ENCODE measurements at regions not wholly inside any gene's neighbourhood (a gene's known extent, or its start where the extent isn't known, plus 50 kb on each side); places are given as distances from the start of the nearest gene placed in this dataset.

DNA sequence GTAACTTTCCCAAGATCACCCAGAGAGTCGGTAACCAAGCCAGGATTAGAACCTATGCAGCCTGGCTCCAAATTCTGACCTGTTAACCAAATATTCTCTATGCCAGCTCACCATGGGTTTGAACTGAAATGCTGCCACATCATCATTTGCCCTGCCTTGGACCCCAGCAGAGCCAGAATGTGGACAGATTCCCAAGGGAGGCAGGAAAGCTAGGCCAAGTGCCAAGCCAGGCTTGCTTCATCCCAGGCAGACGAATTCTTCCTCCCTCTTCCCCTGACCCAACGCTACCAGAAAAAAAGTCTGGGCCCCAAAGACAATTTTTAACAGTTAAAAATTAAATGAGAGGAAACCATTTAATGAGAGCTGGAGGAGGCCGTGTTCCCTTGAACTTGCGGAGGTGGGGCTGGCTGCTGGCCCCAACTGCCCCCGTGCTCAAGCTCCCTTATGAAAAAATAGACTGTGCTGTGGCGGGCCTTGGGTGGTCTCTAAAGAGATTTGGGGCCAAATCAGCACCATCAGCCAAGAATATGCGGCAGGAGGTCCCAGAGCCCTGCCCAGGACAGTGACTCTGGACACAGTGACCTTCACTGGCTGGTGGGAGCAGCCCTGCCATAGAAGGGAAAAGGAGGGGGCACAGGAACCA is 184.1 kb upstream of the SYT13 start:
- TF ChIP-seq IRF3 (IDR thresholded peaks at IDR 0.05; ENCODE audit: low read depth, low read length) (no peak), FOXM1 (IDR thresholded peaks at IDR 0.05; ENCODE audit: low read depth) (no peak), POLR2AphosphoS5 (IDR thresholded peaks at IDR 0.05; ENCODE audit: low read depth, low read length) (no peak), SMC3 (IDR thresholded peaks at IDR 0.05; ENCODE audit: low read depth, low read length) (no peak), JUND (IDR thresholded peaks at IDR 0.05) (no peak), EZH2phosphoT487 (IDR thresholded peaks at IDR 0.05; ENCODE audit: borderline replicate concordance, low read depth) (no peak), EP300 (IDR thresholded peaks at IDR 0.05; ENCODE audit: borderline replicate concordance in 1 of 2, low read depth in 1 of 2, low read length in 1 of 2) (no peak), RFX5 (IDR thresholded peaks at IDR 0.05; ENCODE audit: low read length) (no peak), RAD21 (IDR thresholded peaks at IDR 0.05; ENCODE audit: low read length) (no peak), ELF1 (IDR thresholded peaks at IDR 0.05) (no peak)
- TF ChIP-seq, protein P1, sequence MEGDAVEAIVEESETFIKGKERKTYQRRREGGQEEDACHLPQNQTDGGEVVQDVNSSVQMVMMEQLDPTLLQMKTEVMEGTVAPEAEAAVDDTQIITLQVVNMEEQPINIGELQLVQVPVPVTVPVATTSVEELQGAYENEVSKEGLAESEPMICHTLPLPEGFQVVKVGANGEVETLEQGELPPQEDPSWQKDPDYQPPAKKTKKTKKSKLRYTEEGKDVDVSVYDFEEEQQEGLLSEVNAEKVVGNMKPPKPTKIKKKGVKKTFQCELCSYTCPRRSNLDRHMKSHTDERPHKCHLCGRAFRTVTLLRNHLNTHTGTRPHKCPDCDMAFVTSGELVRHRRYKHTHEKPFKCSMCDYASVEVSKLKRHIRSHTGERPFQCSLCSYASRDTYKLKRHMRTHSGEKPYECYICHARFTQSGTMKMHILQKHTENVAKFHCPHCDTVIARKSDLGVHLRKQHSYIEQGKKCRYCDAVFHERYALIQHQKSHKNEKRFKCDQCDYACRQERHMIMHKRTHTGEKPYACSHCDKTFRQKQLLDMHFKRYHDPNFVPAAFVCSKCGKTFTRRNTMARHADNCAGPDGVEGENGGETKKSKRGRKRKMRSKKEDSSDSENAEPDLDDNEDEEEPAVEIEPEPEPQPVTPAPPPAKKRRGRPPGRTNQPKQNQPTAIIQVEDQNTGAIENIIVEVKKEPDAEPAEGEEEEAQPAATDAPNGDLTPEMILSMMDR (IDR thresholded peaks at IDR 0.05): no peak
- TF ChIP-seq, protein P2, sequence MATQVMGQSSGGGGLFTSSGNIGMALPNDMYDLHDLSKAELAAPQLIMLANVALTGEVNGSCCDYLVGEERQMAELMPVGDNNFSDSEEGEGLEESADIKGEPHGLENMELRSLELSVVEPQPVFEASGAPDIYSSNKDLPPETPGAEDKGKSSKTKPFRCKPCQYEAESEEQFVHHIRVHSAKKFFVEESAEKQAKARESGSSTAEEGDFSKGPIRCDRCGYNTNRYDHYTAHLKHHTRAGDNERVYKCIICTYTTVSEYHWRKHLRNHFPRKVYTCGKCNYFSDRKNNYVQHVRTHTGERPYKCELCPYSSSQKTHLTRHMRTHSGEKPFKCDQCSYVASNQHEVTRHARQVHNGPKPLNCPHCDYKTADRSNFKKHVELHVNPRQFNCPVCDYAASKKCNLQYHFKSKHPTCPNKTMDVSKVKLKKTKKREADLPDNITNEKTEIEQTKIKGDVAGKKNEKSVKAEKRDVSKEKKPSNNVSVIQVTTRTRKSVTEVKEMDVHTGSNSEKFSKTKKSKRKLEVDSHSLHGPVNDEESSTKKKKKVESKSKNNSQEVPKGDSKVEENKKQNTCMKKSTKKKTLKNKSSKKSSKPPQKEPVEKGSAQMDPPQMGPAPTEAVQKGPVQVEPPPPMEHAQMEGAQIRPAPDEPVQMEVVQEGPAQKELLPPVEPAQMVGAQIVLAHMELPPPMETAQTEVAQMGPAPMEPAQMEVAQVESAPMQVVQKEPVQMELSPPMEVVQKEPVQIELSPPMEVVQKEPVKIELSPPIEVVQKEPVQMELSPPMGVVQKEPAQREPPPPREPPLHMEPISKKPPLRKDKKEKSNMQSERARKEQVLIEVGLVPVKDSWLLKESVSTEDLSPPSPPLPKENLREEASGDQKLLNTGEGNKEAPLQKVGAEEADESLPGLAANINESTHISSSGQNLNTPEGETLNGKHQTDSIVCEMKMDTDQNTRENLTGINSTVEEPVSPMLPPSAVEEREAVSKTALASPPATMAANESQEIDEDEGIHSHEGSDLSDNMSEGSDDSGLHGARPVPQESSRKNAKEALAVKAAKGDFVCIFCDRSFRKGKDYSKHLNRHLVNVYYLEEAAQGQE (IDR thresholded peaks at IDR 0.05; ENCODE audit: low read depth, low read length): no peak
- TF ChIP-seq, protein P3, sequence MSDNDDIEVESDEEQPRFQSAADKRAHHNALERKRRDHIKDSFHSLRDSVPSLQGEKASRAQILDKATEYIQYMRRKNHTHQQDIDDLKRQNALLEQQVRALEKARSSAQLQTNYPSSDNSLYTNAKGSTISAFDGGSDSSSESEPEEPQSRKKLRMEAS (IDR thresholded peaks at IDR 0.05; ENCODE audit: low read depth): no peak
- TF ChIP-seq, protein P4, sequence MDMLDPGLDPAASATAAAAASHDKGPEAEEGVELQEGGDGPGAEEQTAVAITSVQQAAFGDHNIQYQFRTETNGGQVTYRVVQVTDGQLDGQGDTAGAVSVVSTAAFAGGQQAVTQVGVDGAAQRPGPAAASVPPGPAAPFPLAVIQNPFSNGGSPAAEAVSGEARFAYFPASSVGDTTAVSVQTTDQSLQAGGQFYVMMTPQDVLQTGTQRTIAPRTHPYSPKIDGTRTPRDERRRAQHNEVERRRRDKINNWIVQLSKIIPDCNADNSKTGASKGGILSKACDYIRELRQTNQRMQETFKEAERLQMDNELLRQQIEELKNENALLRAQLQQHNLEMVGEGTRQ (IDR thresholded peaks at IDR 0.05; ENCODE audit: borderline replicate concordance, low read depth, low read length): no peak
